Endothelial cell of umbilical vein (primary cell): ENCODE measurements at regions not wholly inside any gene's neighbourhood (a gene's known extent, or its start where the extent isn't known, plus 50 kb on each side); places are given as distances from the start of the nearest gene placed in this dataset.

Experiments used
- BruUV-seq: library from RNA; stranded (reverse); fragments of 400-500 nt; replicated peaks from 2 replicates; lab custom pipeline; 2021; lab: Mats Ljungman, UMichigan
- CTCF ChIA-PET: fragments of 300-600, 350-600 bp; sonication (Branson Sonifier 250); formaldehyde crosslinking; loops from one replicate; lab custom pipeline; 2021; ENCODE audit warnings: antibody characterized with exemption, inconsistent platforms; lab: Charles Lee
- POLR2A ChIA-PET: fragments of 300-600, 350-600 bp; sonication (Branson Sonifier 250); formaldehyde crosslinking; loops from one replicate; lab custom pipeline; 2021; ENCODE audit warnings: antibody characterized with exemption, inconsistent platforms; lab: Charles Lee
- DNase-seq: peaks from one replicate; pipeline ENCODE4 v3.0.0-alpha.2; 2011; ENCODE audit warnings: low read depth, low spot score
- FAIRE-seq: peaks from 2 replicates; lab custom pipeline; 2011; peaks lifted over from hg19 to GRCh38; lab: Jason Lieb, UNC
- H2AFZ ChIP-seq: 2 replicates; pipeline ENCODE4 v1.6.0; 2012; ENCODE audit warnings: low read depth, low read length, control low read depth, inconsistent platforms
- H3K27ac ChIP-seq: 2 replicates; pipeline ENCODE4 v1.5.1; 2011; ENCODE audit warnings: low read depth, mild to moderate bottlenecking, control low read depth, low read length, moderate library complexity; ENCODE audit not compliant: insufficient read depth
- H3K27me3 ChIP-seq, 2 experiments: 2 replicates each; pipeline versions ENCODE4 v1.6.0 to v1.6.1; 2011; ENCODE audit warnings: low read length in 2 of 2, mixed read lengths in 1 of 2; ENCODE audit not compliant: control insufficient read depth in 2 of 2, insufficient read depth in 2 of 2
- H3K36me3 ChIP-seq, 2 experiments: 2 replicates in 1 of 2; 3 replicates in 1 of 2; pipeline ENCODE4 v1.5.1; 2011; ENCODE audit warnings: low read length in 2 of 2, mild to moderate bottlenecking in 1 of 2, moderate library complexity in 1 of 2; ENCODE audit not compliant: control insufficient read depth in 2 of 2, insufficient read depth in 2 of 2; ENCODE audit errors: extremely low read depth in 1 of 2
- H3K4me1 ChIP-seq: 3 replicates; pipeline ENCODE4 v1.5.1; 2011; ENCODE audit warnings: mild to moderate bottlenecking, low read length; ENCODE audit not compliant: control insufficient read depth, insufficient read depth; ENCODE audit errors: extremely low read depth
- H3K4me2 ChIP-seq: 2 replicates; pipeline ENCODE4 v1.6.1; 2011; ENCODE audit warnings: low read length, control low read depth, mixed read lengths; ENCODE audit not compliant: insufficient read depth
- H3K4me3 ChIP-seq, 3 experiments: fragments of 200-600 bp in 1 of 3; sonication (generic), shearing (Covaris generic) in 1 of 3; replicated peaks in 1 of 3; 2 replicates each; pipeline ENCODE4 v1.5.1; 2011 to 2016; ENCODE audit warnings: control low read depth in 3 of 3, low read length in 3 of 3, mild to moderate bottlenecking in 2 of 3, inconsistent platforms in 1 of 3, low read depth in 1 of 3, moderate library complexity in 1 of 3; ENCODE audit not compliant: insufficient read depth in 1 of 3
- H3K79me2 ChIP-seq: 2 replicates; pipeline ENCODE4 v1.6.0; 2012; ENCODE audit warnings: low read length, inconsistent platforms; ENCODE audit not compliant: control insufficient read depth, insufficient read depth
- H3K9ac ChIP-seq: replicated peaks from 2 replicates; pipeline ENCODE3; 2011; ENCODE audit warnings: low read length, control low read depth; ENCODE audit not compliant: insufficient read depth; ENCODE audit errors: extremely low read depth
- H3K9me1 ChIP-seq: replicated peaks from 3 replicates; pipeline ENCODE4 v1.6.0; 2011; ENCODE audit warnings: mild to moderate bottlenecking, low read length; ENCODE audit not compliant: control insufficient read depth, insufficient read depth; ENCODE audit errors: extremely low read depth
- H3K9me3 ChIP-seq: replicated peaks from 2 replicates; pipeline ENCODE4 v1.5.1; 2012; ENCODE audit warnings: low read length, inconsistent platforms; ENCODE audit not compliant: control insufficient read depth, insufficient read depth
- H4K20me1 ChIP-seq: replicated peaks from 2 replicates; pipeline ENCODE3; 2011; ENCODE audit warnings: mild to moderate bottlenecking, low read length; ENCODE audit not compliant: control insufficient read depth, insufficient read depth; ENCODE audit errors: extremely low read depth
- CTCF ChIP-seq, 2 donors: IDR thresholded peaks; 1 replicate in 1 of 2; 2 replicates in 1 of 2; pipeline ENCODE4 v1.5.1; 2011; ENCODE audit warnings: low read length in 2 of 2, mild to moderate bottlenecking in 2 of 2, moderate library complexity in 2 of 2, control low read depth in 1 of 2, inconsistent platforms in 1 of 2, low read depth in 1 of 2; ENCODE audit not compliant: insufficient read depth in 1 of 2; ENCODE audit errors: extremely low read depth in 1 of 2
- EZH2 ChIP-seq: IDR thresholded peaks from 2 replicates; pipeline ENCODE4 v1.6.1; 2012; ENCODE audit warnings: borderline replicate concordance, low read depth, mild to moderate bottlenecking, moderate library complexity, low read length, inconsistent platforms; ENCODE audit not compliant: severe bottlenecking
- FOS ChIP-seq: IDR thresholded peaks from 2 replicates; pipeline ENCODE4 v1.6.1; 2011; ENCODE audit warnings: mild to moderate bottlenecking, low read length, moderate library complexity, borderline replicate concordance; ENCODE audit not compliant: insufficient read depth
- GATA2 ChIP-seq: IDR thresholded peaks from 2 replicates; pipeline ENCODE4 v1.7.0; 2011; ENCODE audit warnings: low read depth, mild to moderate bottlenecking, moderate library complexity, mixed read lengths, low read length; ENCODE audit not compliant: insufficient read length, insufficient read depth
- JUN ChIP-seq: IDR thresholded peaks from 2 replicates; pipeline ENCODE4 v1.6.1; 2011; ENCODE audit warnings: borderline replicate concordance, low read depth; ENCODE audit not compliant: insufficient read length, insufficient read depth
- MYC ChIP-seq: IDR thresholded peaks from one replicate; pipeline ENCODE4 v1.6.1; 2011; ENCODE audit warnings: mild to moderate bottlenecking, low read depth, low read length
- POLR2A ChIP-seq: IDR thresholded peaks from 2 replicates; pipeline ENCODE4 v1.6.1; 2012; ENCODE audit warnings: low read depth, mild to moderate bottlenecking, control low read depth, low read length
- POLR2AphosphoS5 ChIP-seq: IDR thresholded peaks from 2 replicates; pipeline ENCODE4 v1.6.1; 2012; ENCODE audit warnings: low read depth, mild to moderate bottlenecking, control low read depth, low read length, moderate library complexity; ENCODE audit not compliant: insufficient read depth
- dilution Hi-C: fragments of 300-500 bp; cut with MboI; formaldehyde crosslinking; loops from one replicate; pipeline ENCODE4 v1.15.0; 2019; ENCODE audit warnings: low sequenced_read_pairs; ENCODE audit not compliant: extremely low pct_ligation_motif_present
- intact Hi-C: fragments of 100-400 bp; cut with micrococcal nuclease; formaldehyde crosslinking; loops from one replicate; pipeline ENCODE4 v1.10.0; 2022
- TF ChIP-seq, protein P1 (sequence below): IDR thresholded peaks from 2 replicates; pipeline ENCODE4 v1.6.1; 2011; ENCODE audit not compliant: insufficient read depth, insufficient read length

DNA sequence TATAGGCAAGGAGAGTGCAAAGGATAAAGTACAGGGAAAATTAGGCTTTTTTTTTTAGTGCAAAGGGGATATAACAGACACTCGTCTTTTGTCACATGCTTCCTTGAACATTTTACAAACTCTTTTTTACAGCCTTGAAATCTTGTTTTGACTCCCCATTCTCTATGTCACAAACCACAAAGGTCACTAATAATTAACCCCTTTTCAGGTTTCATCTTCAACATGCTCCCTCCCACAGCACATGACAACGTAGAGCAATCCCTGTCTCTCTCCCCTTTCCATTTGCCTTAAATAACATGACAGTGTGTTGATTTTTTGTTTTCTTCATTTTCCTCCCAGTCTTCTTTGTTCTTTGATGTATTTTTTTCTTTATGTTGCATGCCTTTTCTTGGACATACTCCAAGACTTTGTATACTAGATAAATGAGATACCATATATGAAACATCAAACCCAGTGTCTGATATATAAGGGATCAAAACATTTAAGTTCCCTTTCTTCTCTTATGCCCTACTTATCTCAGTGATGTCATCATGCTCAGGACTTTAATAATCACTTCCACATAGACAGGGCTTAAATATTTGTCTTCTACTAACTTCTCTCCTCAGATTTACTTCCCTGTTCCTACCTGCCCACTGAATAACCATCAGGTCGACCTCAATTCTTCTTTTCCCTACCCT, 378.7 kb upstream of the HSF2 start:
- dilution Hi-C loops (no loop called here), intact Hi-C loops (no loop called here)
- no peak for TF ChIP-seq POLR2AphosphoS5
- TF ChIP-seq, protein P1, sequence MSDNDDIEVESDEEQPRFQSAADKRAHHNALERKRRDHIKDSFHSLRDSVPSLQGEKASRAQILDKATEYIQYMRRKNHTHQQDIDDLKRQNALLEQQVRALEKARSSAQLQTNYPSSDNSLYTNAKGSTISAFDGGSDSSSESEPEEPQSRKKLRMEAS: no peak
- TF ChIP-seq FOS: no peak
- no peak for TF ChIP-seq CTCF (IDR thresholded peaks at IDR 0.05; ENCODE audit: extremely low read depth in 1 of 2, insufficient read depth in 1 of 2, low read depth in 1 of 2, low read length in 2 of 2)
- no peak for TF ChIP-seq GATA2
- no peak for TF ChIP-seq MYC
- TF ChIP-seq POLR2A: no peak
- TF ChIP-seq EZH2: no peak
- no peak for TF ChIP-seq JUN
- H3K9me1 ChIP-seq: no peaks in the 10 kb centered on the region
- no peaks in the 10 kb centered on the region for H3K79me2 ChIP-seq
- DNase-seq (no peak), FAIRE-seq (no peak)
- ChIA-PET CTCF (no interaction called here), POLR2A (no interaction called here)
- no TSS peak for BruUV-seq
- H3K9ac ChIP-seq: no peak overlapping the region
- no peak overlapping the region for H3K4me2 ChIP-seq
- H3K4me1 ChIP-seq: no peaks in the 10 kb centered on the region
- H3K4me3 ChIP-seq: no peak overlapping the region
- H3K9me3 ChIP-seq: no peaks in the 10 kb centered on the region
- H3K27ac ChIP-seq: no peak overlapping the region
- H4K20me1 ChIP-seq: no peaks in the 10 kb centered on the region
- no peaks in the 10 kb centered on the region for H3K27me3 ChIP-seq
- H3K36me3 ChIP-seq: no peaks in the 10 kb centered on the region
- no peak overlapping the region for H2AFZ ChIP-seq
